H7 (cell line): ENCODE measurements at regions not wholly inside any gene's neighbourhood (a gene's known extent, or its start where the extent isn't known, plus 50 kb on each side); places are given as distances from the start of the nearest gene placed in this dataset.

Experiments used
- DNase-seq: peaks from one replicate; pipeline ENCODE4 v3.0.0; 2012
- H3K27me3 ChIP-seq: 2 replicates; pipeline ENCODE4 v1.6.0; 2011; ENCODE audit warnings: mild to moderate bottlenecking, low read length; ENCODE audit not compliant: control insufficient read depth, insufficient read depth
- H3K36me3 ChIP-seq: replicated peaks from 2 replicates; pipeline ENCODE4 v1.5.1; 2011; ENCODE audit warnings: low read length; ENCODE audit not compliant: control insufficient read depth, insufficient read depth
- H3K4me3 ChIP-seq: 2 replicates; pipeline ENCODE4 v1.5.1; 2011; ENCODE audit warnings: low read depth, mild to moderate bottlenecking, control low read depth, low read length, moderate library complexity; ENCODE audit not compliant: insufficient read depth

DNA sequence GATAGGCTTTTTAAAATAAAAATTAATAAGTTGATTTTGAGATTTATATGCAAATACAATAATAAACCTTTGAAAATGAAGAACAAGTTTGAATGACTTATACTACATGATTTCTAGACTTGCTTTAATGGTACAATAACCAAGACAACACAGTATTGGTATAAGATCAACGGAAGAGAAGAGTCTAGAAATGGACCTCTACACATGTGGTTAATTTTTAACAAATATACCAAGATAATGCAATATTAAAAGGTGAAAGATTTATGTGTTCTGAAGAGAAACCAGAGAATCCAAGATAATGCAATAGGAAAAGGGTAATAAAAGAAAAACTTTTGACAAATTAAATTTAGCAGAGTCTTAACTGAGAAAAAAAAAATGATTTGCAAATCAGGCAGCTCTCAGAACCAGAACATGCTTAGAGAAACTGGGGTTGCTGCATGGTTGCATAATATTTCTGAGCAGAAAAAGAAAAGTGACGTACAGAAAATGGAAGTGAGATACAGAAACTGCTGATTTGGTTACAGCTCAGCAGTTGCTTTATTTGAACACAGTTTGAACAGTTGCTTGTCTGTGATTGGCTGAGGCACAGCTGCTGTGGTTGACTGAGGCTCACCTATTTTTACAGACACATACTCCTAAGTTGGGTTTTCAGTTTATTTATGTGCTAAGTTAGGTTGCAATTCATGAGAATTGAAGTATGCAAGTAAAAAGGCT lies 365.9 kb downstream of the CRPPA start:
- Histone ChIP-seq H3K27me3 (no peaks in the 10 kb centered on the region), H3K4me3 (no peak overlapping the region), H3K36me3 (no peaks in the 10 kb centered on the region)
- no peak for DNase-seq

- Histone ChIP-seq H3K36me3 (no peaks in the 10 kb centered on the region), H3K4me3 (no peak overlapping the region), H3K27me3 (no peaks in the 10 kb centered on the region)
- no peak for DNase-seq
Observed at GRCh38 chr7:16051561-16052255, 365.2 kb upstream of the MEOX2 start.

DNA sequence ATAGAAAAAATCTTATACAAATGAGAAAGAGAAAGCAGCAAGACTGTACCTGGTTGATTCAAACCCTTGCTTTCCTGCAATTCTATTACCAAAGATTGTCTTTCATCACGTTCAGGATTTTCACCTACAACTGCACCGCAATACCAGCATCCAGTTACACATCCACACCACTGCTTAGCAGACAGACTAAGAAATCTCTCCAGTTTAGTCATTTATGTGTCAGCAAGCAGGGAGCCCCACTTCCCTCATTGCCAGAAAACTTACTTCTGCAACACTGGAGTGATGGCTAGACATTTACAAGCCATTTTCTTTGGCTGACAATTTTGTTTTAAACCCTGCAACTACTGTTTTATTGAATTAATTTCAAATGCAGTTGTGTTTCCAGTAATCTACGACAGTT lies 359.6 kb upstream of the MEOX2 start:
- DNase-seq: no peak
- no peaks in the 10 kb centered on the region for H3K27me3 ChIP-seq
- H3K36me3 ChIP-seq: no peaks in the 10 kb centered on the region
- H3K4me3 ChIP-seq: no peak overlapping the region

DNA sequence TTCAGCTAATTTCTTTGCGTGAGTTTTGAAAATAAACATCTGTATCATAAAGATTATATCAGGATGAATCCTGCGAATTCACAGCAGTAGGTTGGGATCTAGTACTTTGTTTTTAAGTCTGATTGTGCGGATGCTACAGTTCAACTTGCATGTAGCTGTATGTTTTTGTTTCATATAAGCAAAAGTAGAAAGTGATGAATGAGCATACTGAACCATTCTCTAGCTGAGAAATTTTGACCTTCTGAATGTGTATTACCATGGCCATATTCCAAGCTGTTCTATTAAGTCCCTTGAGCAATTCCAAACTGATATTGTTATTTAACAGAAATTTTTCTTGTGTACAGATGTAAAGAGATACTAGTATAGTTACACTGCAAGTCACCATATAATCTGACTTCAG lies 358.8 kb upstream of the MEOX2 start:
- Histone ChIP-seq H3K27me3 (no peaks in the 10 kb centered on the region), H3K36me3 (no peaks in the 10 kb centered on the region), H3K4me3 (no peak overlapping the region)
- no peak for DNase-seq

GRCh38 chr7:16044645-16045044 lies 358.2 kb upstream of the MEOX2 start:
- H3K27me3 ChIP-seq: no peaks in the 10 kb centered on the region
- H3K36me3 ChIP-seq: no peaks in the 10 kb centered on the region
- no peak for DNase-seq
- no peak overlapping the region for H3K4me3 ChIP-seq

DNA sequence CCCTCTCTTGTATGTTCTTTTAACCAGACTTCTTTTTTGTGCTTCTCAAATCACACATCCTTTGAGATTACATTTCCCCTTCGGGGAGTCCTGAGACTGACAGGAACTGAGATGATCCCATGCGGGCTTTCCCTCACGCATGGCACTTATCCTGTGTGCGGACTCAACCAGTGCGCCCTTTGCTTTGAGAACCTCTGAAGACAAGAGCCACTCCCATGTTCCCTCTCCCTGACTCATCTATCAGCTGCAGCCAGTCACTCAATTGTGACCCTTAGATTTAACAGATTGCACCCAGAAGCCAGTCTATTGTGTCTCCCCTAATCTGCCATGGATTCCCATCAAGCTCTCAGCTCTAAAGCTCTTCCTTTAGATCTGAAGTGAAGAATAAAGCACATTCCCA lies 353.9 kb upstream of the MEOX2 start:
- no peak for DNase-seq
- Histone ChIP-seq H3K4me3 (no peak overlapping the region), H3K36me3 (no peaks in the 10 kb centered on the region), H3K27me3 (no peaks in the 10 kb centered on the region)

- H3K4me3 ChIP-seq: no peak overlapping the region
- no peaks in the 10 kb centered on the region for H3K36me3 ChIP-seq
- H3K27me3 ChIP-seq: no peaks in the 10 kb centered on the region
- no peak for DNase-seq
Observed at GRCh38 chr7:16038906-16039305, 352.4 kb upstream of the MEOX2 start.

GRCh38 chr7:16035392-16035791 lies 348.9 kb upstream of the MEOX2 start:
- no peak overlapping the region for H3K4me3 ChIP-seq
- no peaks in the 10 kb centered on the region for H3K27me3 ChIP-seq

GRCh38 chr7:16034866-16035265 lies 348.4 kb upstream of the MEOX2 start:
- Histone ChIP-seq H3K4me3 (no peak overlapping the region), H3K27me3 (no peaks in the 10 kb centered on the region), H3K36me3 (no peaks in the 10 kb centered on the region)
- no peak for DNase-seq

More at GRCh38 chr7:16035392-16035791, 348.9 kb upstream of the MEOX2 start:
- no peak for DNase-seq
- no peaks in the 10 kb centered on the region for H3K36me3 ChIP-seq

- Histone ChIP-seq H3K36me3 (no peaks in the 10 kb centered on the region), H3K4me3 (no peak overlapping the region), H3K27me3 (no peaks in the 10 kb centered on the region)
- no peak for DNase-seq
Observed at GRCh38 chr7:16034353-16034752, 347.9 kb upstream of the MEOX2 start.

DNA sequence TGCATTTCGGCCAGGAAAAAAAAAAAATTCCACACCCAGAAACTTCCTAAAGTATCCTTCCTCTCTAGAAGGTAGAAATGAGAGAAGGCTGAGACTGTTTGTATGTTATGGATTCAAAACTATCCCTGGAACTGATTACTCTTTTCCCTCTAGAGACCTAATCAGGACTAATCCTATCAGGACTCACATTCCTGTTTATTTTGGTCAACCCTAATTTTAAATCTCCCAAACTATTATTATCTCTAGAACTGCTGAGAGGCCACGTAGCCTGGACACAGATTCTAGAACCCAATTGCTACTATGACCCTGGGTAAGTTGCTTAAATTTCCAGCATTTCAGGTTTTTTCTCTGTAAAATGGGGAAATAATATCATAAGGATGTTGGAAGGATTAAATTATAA lies 346.8 kb upstream of the MEOX2 start:
- no peak for DNase-seq
- Histone ChIP-seq H3K36me3 (no peaks in the 10 kb centered on the region), H3K4me3 (no peak overlapping the region)

GRCh38 chr7:16028636-16029035 lies 342.2 kb upstream of the MEOX2 start:
- no peaks in the 10 kb centered on the region for H3K27me3 ChIP-seq
- no peak overlapping the region for H3K4me3 ChIP-seq
- H3K36me3 ChIP-seq: no peaks in the 10 kb centered on the region
- DNase-seq: no peak

More for the DNA sequence above, 346.8 kb upstream of the MEOX2 start:
- no peaks in the 10 kb centered on the region for H3K27me3 ChIP-seq

- Histone ChIP-seq H3K4me3 (no peak overlapping the region), H3K27me3 (no peaks in the 10 kb centered on the region), H3K36me3 (no peaks in the 10 kb centered on the region)
- no peak for DNase-seq
Observed at GRCh38 chr7:16028103-16028502, 341.6 kb upstream of the MEOX2 start.

- Histone ChIP-seq H3K36me3 (no peaks in the 10 kb centered on the region), H3K27me3 (no peaks in the 10 kb centered on the region), H3K4me3 (no peak overlapping the region)
- no peak for DNase-seq
Observed at GRCh38 chr7:16027396-16027795, 340.9 kb upstream of the MEOX2 start.

DNA sequence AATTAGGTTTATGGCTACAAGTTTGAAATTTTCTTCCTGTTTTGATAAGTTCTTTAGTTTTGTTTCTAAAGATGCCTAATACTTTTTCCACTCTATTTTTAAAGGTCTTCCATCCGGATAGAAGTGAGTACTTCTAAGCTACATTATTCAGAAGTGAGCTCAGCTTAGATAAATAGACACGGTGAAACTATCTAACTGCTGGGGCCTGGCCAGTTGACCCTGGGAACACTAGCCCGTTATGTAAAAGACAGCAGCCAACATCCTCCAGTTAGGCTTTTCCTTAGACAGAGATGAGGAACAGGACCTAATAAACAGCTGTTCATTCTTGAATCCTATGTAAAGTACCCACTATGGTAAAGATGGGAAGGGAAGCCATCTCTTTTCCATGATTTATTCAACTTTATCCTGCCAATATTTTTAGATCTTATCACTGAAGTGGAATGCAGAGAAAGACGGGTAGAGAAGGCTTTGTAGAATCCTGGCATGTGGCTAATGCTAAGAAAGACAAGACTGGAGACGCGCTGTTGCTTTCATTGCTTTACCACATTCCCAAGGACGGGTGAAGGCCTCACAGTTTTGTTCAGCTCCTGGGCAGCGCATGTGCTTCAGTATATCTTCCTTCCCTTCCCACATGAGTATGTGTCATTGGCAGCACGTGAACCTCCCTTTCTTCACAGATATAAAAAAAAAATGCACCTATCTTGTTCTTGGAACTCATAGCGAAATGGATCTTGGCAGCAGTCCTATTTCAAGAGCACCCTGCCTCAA lies 340.0 kb upstream of the MEOX2 start:
- no peak for DNase-seq

More for the DNA sequence above, 340.0 kb upstream of the MEOX2 start:
- Histone ChIP-seq H3K27me3 (no peaks in the 10 kb centered on the region), H3K36me3 (no peaks in the 10 kb centered on the region), H3K4me3 (no peak overlapping the region)
